ENCODE measurements at regions not wholly inside any gene's neighbourhood (a gene's known extent, or its start where the extent isn't known, plus 50 kb on each side); places are given as distances from the start of the nearest gene placed in this dataset.

- no peaks in the 10 kb centered on the region for H3K79me2 ChIP-seq
- H3K27ac ChIP-seq = no peak overlapping the region
- no peak overlapping the region for H3K4me3 ChIP-seq (ENCODE audit: low read depth, low read length)
- H3K4me1 ChIP-seq = no peaks in the 10 kb centered on the region
- TF ChIP-seq CTCF (IDR thresholded peaks at IDR 0.05) = no peak
- no peaks in the 10 kb centered on the region for H3K27me3 ChIP-seq (ENCODE audit: control insufficient read depth, insufficient read depth, low read length)
- H2AFZ ChIP-seq = no peak overlapping the region
- no peak overlapping the region for H3K4me2 ChIP-seq (ENCODE audit: low read length)
- H3K36me3 ChIP-seq (ENCODE audit: control insufficient read depth, insufficient read depth, low read length) = no peaks in the 10 kb centered on the region
- H3K9me3 ChIP-seq (ENCODE audit: control insufficient read depth, low read length) = no peaks in the 10 kb centered on the region
- H3K9ac ChIP-seq = no peak overlapping the region
Measured at GRCh38 chr5:96076451-96076850, 114.8 kb upstream of the ELL2 start.

- TF ChIP-seq CTCF (IDR thresholded peaks at IDR 0.05) = no peak
- Histone ChIP-seq H3K9ac (no peak overlapping the region), H3K36me3 (ENCODE audit: control insufficient read depth, insufficient read depth, low read length) (no peaks in the 10 kb centered on the region), H3K79me2 (no peaks in the 10 kb centered on the region), H3K4me2 (ENCODE audit: low read length) (no peak overlapping the region), H3K4me1 (no peaks in the 10 kb centered on the region), H3K4me3 (ENCODE audit: low read depth, low read length) (no peak overlapping the region), H3K27ac (no peak overlapping the region), H3K9me3 (ENCODE audit: control insufficient read depth, low read length) (no peaks in the 10 kb centered on the region), H3K27me3 (ENCODE audit: control insufficient read depth, insufficient read depth, low read length) (no peaks in the 10 kb centered on the region), H2AFZ (no peak overlapping the region)
Measured at GRCh38 chr5:96075579-96076289, 114.1 kb upstream of the ELL2 start.

GRCh38 chr5:96074870-96075269 lies 113.2 kb upstream of the ELL2 start:
- no peaks in the 10 kb centered on the region for H3K4me1 ChIP-seq
- H3K79me2 ChIP-seq = no peaks in the 10 kb centered on the region
- no peaks in the 10 kb centered on the region for H3K27me3 ChIP-seq (ENCODE audit: control insufficient read depth, insufficient read depth, low read length)
- no peak for TF ChIP-seq CTCF (IDR thresholded peaks at IDR 0.05)
- no peak overlapping the region for H3K4me3 ChIP-seq (ENCODE audit: low read depth, low read length)
- H3K9ac ChIP-seq = no peak overlapping the region
- H3K9me3 ChIP-seq (ENCODE audit: control insufficient read depth, low read length) = no peaks in the 10 kb centered on the region
- H3K36me3 ChIP-seq (ENCODE audit: control insufficient read depth, insufficient read depth, low read length) = no peaks in the 10 kb centered on the region
- no peak overlapping the region for H2AFZ ChIP-seq
- H3K4me2 ChIP-seq (ENCODE audit: low read length) = no peak overlapping the region
- no peak overlapping the region for H3K27ac ChIP-seq

GRCh38 chr5:96074460-96074859 lies 112.8 kb upstream of the ELL2 start:
- H3K27ac ChIP-seq = no peak overlapping the region
- H3K9me3 ChIP-seq (ENCODE audit: control insufficient read depth, low read length) = no peaks in the 10 kb centered on the region
- no peaks in the 10 kb centered on the region for H3K36me3 ChIP-seq (ENCODE audit: control insufficient read depth, insufficient read depth, low read length)
- H3K79me2 ChIP-seq = no peaks in the 10 kb centered on the region
- H3K4me2 ChIP-seq (ENCODE audit: low read length) = no peak overlapping the region
- H3K4me1 ChIP-seq = no peaks in the 10 kb centered on the region
- no peak overlapping the region for H3K9ac ChIP-seq
- no peak overlapping the region for H2AFZ ChIP-seq
- no peak overlapping the region for H3K4me3 ChIP-seq (ENCODE audit: low read depth, low read length)
- TF ChIP-seq CTCF (IDR thresholded peaks at IDR 0.05) = no peak
- no peaks in the 10 kb centered on the region for H3K27me3 ChIP-seq (ENCODE audit: control insufficient read depth, insufficient read depth, low read length)

GRCh38 chr5:96072791-96073165 lies 111.1 kb upstream of the ELL2 start:
- Histone ChIP-seq H3K4me3 (ENCODE audit: low read depth, low read length) (no peak overlapping the region), H3K9me3 (ENCODE audit: control insufficient read depth, low read length) (no peaks in the 10 kb centered on the region), H3K4me2 (ENCODE audit: low read length) (no peak overlapping the region), H3K36me3 (ENCODE audit: control insufficient read depth, insufficient read depth, low read length) (no peaks in the 10 kb centered on the region), H2AFZ (no peak overlapping the region), H3K27me3 (ENCODE audit: control insufficient read depth, insufficient read depth, low read length) (no peaks in the 10 kb centered on the region), H3K27ac (no peak overlapping the region), H3K4me1 (no peaks in the 10 kb centered on the region), H3K79me2 (no peaks in the 10 kb centered on the region), H3K9ac (no peak overlapping the region)
- no peak for TF ChIP-seq CTCF (IDR thresholded peaks at IDR 0.05)

All from parathyroid adenoma (tissue), 2 donors.